ENCODE measurements at regions not wholly inside any gene's neighbourhood (a gene's known extent, or its start where the extent isn't known, plus 50 kb on each side); places are given as distances from the start of the nearest gene placed in this dataset.

DNA sequence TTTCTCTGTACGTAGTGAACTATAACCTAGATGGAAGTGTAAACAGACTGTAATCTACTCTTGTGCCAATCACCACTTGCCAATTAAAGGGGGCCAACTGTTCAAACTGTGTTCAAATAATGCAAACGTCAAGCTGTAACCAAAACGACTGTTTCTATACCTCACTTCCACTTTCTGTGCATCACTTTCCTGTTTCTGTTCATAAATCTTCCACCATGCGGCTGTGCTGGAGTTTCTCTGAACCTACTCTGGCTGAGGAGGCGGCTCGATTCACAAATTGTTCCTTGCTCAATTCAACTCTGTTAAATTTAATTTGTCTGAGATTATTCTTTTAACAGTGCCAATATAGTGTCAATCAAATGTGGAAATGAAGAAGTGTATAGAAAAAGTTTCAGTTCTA is 206.7 kb upstream of the TBC1D5 start:
- no peak for DNase-seq (ENCODE audit: low read depth)
- TF ChIP-seq CTCF (conservative IDR thresholded peaks at IDR 0.05; ENCODE audit: low read depth, low read length), result no peak
- H3K4me3 ChIP-seq (ENCODE audit: low read depth, low read length), result no peak overlapping the region

GRCh38 chr3:17947833-17948232 is 205.4 kb upstream of the TBC1D5 start:
- DNase-seq (ENCODE audit: low read depth), result no peak
- no peak overlapping the region for H3K4me3 ChIP-seq (ENCODE audit: low read depth, low read length)
- TF ChIP-seq CTCF (conservative IDR thresholded peaks at IDR 0.05; ENCODE audit: low read depth, low read length), result no peak

DNA sequence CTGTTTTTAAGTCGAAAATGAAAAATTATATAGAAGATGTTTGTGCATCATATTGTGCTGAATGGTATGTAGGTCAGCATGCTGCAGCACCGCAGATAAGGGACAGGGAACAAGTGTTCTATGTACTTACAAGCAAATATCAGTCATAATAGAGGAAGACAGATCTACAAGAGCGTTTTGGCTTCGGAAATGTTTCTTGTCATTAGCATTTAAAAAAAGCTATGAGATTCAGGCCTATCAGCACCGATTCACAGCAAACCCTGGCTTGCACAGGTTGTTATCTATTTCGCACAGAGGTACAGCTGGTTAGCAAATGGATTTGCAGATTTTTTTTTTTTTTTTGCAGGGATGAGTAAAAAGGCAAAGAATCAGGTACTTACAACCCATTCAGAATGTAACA is 204.2 kb upstream of the TBC1D5 start:
- no peak for DNase-seq (ENCODE audit: low read depth)
- no peak overlapping the region for H3K4me3 ChIP-seq (ENCODE audit: low read depth, low read length)
- TF ChIP-seq CTCF (conservative IDR thresholded peaks at IDR 0.05; ENCODE audit: low read depth, low read length), result no peak

DNA sequence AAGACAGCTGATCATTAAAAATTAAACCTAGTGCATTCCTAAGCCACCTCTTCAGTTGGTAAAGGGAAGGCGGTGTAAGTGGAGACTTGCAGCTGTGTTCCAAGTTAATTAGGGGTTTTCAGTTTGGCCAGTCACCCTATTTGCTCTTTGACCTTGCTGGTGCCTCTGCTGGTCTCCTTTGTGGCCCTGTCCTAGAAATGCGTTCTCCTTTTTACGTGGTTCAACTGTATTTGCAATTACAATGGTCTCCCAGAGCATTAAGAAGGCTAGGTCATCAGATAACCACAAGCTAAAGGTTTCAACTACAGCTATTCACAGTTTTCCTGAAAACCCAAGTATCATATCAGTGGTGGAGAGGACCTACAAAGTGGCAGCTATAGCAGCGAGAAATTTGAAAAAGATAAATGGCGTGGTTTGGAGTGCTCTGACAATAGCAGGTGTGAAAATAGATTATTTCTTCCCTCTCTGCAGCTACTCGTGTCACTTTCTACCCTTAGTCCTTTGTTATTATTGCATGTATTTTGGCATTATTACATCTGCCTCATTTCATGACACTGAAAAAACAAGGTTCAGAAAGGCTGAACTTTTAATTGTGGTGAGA is 203.5 kb upstream of the TBC1D5 start:
- DNase-seq (ENCODE audit: low read depth), result no peak
- no peak for TF ChIP-seq CTCF (conservative IDR thresholded peaks at IDR 0.05; ENCODE audit: low read depth, low read length)
- H3K4me3 ChIP-seq (ENCODE audit: low read depth, low read length), result no peak overlapping the region

GRCh38 chr3:17945018-17945798 is 202.8 kb upstream of the TBC1D5 start:
- H3K4me3 ChIP-seq (ENCODE audit: low read depth, low read length), result no peak overlapping the region
- no peak for DNase-seq (ENCODE audit: low read depth)
- no peak for TF ChIP-seq CTCF (conservative IDR thresholded peaks at IDR 0.05; ENCODE audit: low read depth, low read length)

GRCh38 chr3:17942856-17943255 is 200.4 kb upstream of the TBC1D5 start:
- no peak for TF ChIP-seq CTCF (conservative IDR thresholded peaks at IDR 0.05; ENCODE audit: low read depth, low read length)
- no peak overlapping the region for H3K4me3 ChIP-seq (ENCODE audit: low read depth, low read length)
- no peak for DNase-seq (ENCODE audit: low read depth)

DNA sequence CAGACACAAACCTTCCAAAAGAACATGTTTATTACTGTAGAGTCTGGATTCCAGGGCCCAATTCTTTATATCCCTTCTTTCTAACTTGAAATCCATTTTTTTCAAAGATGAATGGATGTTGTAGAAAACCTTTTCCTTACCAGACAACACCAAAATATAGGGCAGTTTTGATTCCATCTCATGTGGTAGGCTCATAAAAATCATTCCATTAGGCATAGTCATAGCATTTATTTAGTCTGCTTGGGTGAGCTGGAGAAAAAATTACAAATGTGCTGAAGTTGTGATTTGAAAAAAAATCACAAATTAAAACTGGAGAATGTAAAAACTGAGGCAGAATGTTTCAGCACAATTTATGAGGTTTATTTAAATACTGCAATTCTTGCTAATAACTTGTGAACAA is 199.3 kb upstream of the TBC1D5 start:
- no peak overlapping the region for H3K4me3 ChIP-seq (ENCODE audit: low read depth, low read length)
- no peak for DNase-seq (ENCODE audit: low read depth)
- TF ChIP-seq CTCF (conservative IDR thresholded peaks at IDR 0.05; ENCODE audit: low read depth, low read length), result no peak
